ENCODE measurements at regions not wholly inside any gene's neighbourhood (a gene's known extent, or its start where the extent isn't known, plus 50 kb on each side); places are given as distances from the start of the nearest gene placed in this dataset.

DNA sequence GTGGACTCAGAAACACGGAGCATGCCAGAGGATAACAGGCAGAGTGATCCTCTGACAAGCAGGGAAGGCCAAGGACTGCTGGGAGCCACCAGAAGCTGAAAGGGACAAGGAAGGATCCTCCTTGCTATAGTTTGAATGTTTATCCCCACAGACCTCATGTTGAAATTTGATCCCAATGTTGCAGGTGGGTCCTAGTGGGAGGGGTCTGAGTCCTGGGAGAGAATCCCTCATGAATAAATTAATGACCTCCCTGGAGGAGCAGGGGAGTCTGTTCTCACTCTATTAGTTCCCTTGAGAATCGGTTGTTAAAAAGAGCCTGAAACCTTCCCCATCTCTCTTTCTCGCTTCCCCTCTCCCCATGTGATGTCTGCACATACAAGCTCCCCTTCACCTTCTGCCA, 124.4 kb downstream of the FBXO15 start:
- TF ChIP-seq, protein P1, sequence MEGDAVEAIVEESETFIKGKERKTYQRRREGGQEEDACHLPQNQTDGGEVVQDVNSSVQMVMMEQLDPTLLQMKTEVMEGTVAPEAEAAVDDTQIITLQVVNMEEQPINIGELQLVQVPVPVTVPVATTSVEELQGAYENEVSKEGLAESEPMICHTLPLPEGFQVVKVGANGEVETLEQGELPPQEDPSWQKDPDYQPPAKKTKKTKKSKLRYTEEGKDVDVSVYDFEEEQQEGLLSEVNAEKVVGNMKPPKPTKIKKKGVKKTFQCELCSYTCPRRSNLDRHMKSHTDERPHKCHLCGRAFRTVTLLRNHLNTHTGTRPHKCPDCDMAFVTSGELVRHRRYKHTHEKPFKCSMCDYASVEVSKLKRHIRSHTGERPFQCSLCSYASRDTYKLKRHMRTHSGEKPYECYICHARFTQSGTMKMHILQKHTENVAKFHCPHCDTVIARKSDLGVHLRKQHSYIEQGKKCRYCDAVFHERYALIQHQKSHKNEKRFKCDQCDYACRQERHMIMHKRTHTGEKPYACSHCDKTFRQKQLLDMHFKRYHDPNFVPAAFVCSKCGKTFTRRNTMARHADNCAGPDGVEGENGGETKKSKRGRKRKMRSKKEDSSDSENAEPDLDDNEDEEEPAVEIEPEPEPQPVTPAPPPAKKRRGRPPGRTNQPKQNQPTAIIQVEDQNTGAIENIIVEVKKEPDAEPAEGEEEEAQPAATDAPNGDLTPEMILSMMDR (IDR thresholded peaks at IDR 0.05): no peak
- TF ChIP-seq POLR2A (IDR thresholded peaks at IDR 0.05) (no peak), POLR2AphosphoS5 (IDR thresholded peaks at IDR 0.05) (no peak)
